MM.1S (cell line): ENCODE measurements at regions not wholly inside any gene's neighbourhood (a gene's known extent, or its start where the extent isn't known, plus 50 kb on each side); places are given as distances from the start of the nearest gene placed in this dataset.

Source experiments
- DNase-seq: peaks from one replicate; pipeline ENCODE4 v3.0.0-alpha.2; 2015
- H2AFZ ChIP-seq: fragments of 300-600 bp; sonication (generic); 2 replicates; pipeline ENCODE4 v1.6.0; 2016; ENCODE audit warnings: antibody characterized with exemption, low read length
- H3F3A ChIP-seq: fragments of 300-600 bp; sonication (generic); 2 replicates; pipeline ENCODE4 v1.6.1; 2016; ENCODE audit warnings: mild to moderate bottlenecking, antibody characterized with exemption, low read length, moderate library complexity, mixed read lengths; ENCODE audit not compliant: insufficient read depth
- H3K27ac ChIP-seq: fragments of 300-600 bp; sonication (generic); 2 replicates; pipeline ENCODE4 v1.5.1; 2016; ENCODE audit warnings: mild to moderate bottlenecking, low read length
- H3K27me3 ChIP-seq: fragments of 300-600 bp; sonication (generic); replicated peaks from 2 replicates; pipeline ENCODE4 v1.6.0; 2016; ENCODE audit warnings: low read length; ENCODE audit not compliant: insufficient read depth
- H3K36me3 ChIP-seq: fragments of 300-600 bp; sonication (generic); replicated peaks from 2 replicates; pipeline ENCODE4 v1.6.1; 2016; ENCODE audit warnings: mild to moderate bottlenecking, low read length, mixed read lengths; ENCODE audit not compliant: insufficient read depth
- H3K4me1 ChIP-seq: fragments of 300-600 bp; sonication (generic); 2 replicates; pipeline ENCODE4 v1.6.1; 2016; ENCODE audit warnings: low read length, mixed read lengths
- H3K4me2 ChIP-seq: fragments of 300-600 bp; sonication (generic); 2 replicates; pipeline ENCODE4 v1.6.0; 2016; ENCODE audit warnings: low read depth, low read length
- H3K4me3 ChIP-seq: fragments of 300-600 bp; sonication (generic); 2 replicates; pipeline ENCODE4 v1.5.1; 2016; ENCODE audit warnings: low read length, mixed read lengths
- H3K79me2 ChIP-seq: fragments of 300-600 bp; sonication (generic); 2 replicates; pipeline ENCODE4 v1.6.1; 2016; ENCODE audit warnings: mixed run types, low read length, mixed read lengths
- H3K9ac ChIP-seq: fragments of 300-600 bp; sonication (generic); 2 replicates; pipeline ENCODE4 v1.6.1; 2016; ENCODE audit warnings: low read length, mixed read lengths
- H3K9me2 ChIP-seq: fragments of 300-600 bp; sonication (generic); replicated peaks from 2 replicates; pipeline ENCODE4 v1.6.1; 2016; ENCODE audit warnings: mild to moderate bottlenecking, low read length, mixed read lengths; ENCODE audit not compliant: insufficient read depth
- H3K9me3 ChIP-seq: fragments of 300-600 bp; sonication (generic); replicated peaks from 2 replicates; pipeline ENCODE4 v1.6.1; 2016; ENCODE audit warnings: mild to moderate bottlenecking, low read length, mixed read lengths; ENCODE audit not compliant: insufficient read depth
- H4K20me1 ChIP-seq: fragments of 300-600 bp; sonication (generic); 2 replicates; pipeline ENCODE4 v1.6.1; 2016; ENCODE audit warnings: mild to moderate bottlenecking, low read length, moderate library complexity, mixed read lengths; ENCODE audit not compliant: insufficient read depth
- EZH2 ChIP-seq: fragments of 300-600 bp; sonication (generic); optimal IDR thresholded peaks from 2 replicates; pipeline ENCODE3; 2017; ENCODE audit warnings: low read depth, mild to moderate bottlenecking, antibody characterized with exemption, low read length, mixed read lengths
- EZH2phosphoT487 ChIP-seq: fragments of 300-600 bp; sonication (generic); IDR thresholded peaks from 2 replicates; pipeline ENCODE4 v1.6.1; 2018; ENCODE audit warnings: antibody characterized with exemption, low read length
- TF ChIP-seq, protein P1 (sequence below): fragments of 300-600 bp; sonication (generic); IDR thresholded peaks from 2 replicates; pipeline ENCODE4 v1.5.1; 2016; ENCODE audit warnings: antibody characterized with exemption, low read length, mixed read lengths

DNA sequence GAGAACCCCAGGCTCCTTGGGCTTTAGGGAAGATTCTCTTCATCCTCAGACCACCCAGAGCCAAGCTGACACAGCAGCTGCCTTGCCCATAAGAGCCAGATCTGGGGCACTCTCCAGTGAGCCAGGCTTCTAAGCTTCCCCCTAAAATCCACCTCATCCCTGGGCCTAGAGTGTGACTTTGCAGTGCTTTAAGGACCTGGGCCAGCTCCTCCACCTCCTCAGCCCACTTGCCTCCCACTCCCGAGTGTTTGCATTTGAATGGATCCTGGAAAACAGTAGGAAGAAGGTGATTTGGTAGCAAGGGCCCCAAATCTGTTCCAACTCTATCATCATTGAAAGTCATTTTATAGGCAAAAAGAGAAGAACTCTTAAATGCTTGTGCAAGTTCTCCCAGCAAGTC lies 108.7 kb upstream of the UBL3 start:
- Histone ChIP-seq H3K27me3 (no peaks in the 10 kb centered on the region), H3K4me2 (no peak overlapping the region), H3K36me3 (no peaks in the 10 kb centered on the region), H3K79me2 (no peaks in the 10 kb centered on the region), H3F3A (no peaks in the 10 kb centered on the region), H3K4me1 (no peaks in the 10 kb centered on the region), H3K9me3 (no peaks in the 10 kb centered on the region), H3K9ac (no peak overlapping the region), H3K27ac (no peak overlapping the region), H4K20me1 (no peaks in the 10 kb centered on the region), H3K4me3 (no peak overlapping the region), H2AFZ (no peak overlapping the region), H3K9me2 (no peaks in the 10 kb centered on the region)
- no peak for DNase-seq
- TF ChIP-seq EZH2, result no peak
- TF ChIP-seq, protein P1, sequence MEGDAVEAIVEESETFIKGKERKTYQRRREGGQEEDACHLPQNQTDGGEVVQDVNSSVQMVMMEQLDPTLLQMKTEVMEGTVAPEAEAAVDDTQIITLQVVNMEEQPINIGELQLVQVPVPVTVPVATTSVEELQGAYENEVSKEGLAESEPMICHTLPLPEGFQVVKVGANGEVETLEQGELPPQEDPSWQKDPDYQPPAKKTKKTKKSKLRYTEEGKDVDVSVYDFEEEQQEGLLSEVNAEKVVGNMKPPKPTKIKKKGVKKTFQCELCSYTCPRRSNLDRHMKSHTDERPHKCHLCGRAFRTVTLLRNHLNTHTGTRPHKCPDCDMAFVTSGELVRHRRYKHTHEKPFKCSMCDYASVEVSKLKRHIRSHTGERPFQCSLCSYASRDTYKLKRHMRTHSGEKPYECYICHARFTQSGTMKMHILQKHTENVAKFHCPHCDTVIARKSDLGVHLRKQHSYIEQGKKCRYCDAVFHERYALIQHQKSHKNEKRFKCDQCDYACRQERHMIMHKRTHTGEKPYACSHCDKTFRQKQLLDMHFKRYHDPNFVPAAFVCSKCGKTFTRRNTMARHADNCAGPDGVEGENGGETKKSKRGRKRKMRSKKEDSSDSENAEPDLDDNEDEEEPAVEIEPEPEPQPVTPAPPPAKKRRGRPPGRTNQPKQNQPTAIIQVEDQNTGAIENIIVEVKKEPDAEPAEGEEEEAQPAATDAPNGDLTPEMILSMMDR, result no peak
- no peak for TF ChIP-seq EZH2phosphoT487

DNA sequence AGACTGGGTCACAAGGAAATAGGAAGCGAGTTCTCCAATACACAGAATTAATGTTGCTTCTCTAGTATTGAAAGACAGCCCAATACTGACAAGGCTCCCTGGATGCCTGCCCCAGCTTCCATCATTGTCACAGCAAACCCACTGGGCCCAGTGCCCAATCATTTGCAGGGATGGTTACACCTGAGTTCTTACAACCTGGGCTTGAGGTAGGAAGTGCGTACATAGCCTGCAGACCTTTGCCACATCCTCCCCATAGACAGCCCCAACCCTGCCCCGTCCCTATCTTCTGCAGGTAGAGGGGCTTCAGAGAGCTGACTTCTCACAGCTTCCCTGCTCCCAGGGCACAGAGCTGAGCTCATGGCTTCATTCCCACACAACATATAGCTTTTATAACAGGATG lies 108.1 kb upstream of the UBL3 start:
- no peaks in the 10 kb centered on the region for H3K27me3 ChIP-seq
- no peak overlapping the region for H3K4me2 ChIP-seq
- no peak overlapping the region for H3K9ac ChIP-seq
- DNase-seq, result no peak
- no peaks in the 10 kb centered on the region for H3K9me3 ChIP-seq
- no peaks in the 10 kb centered on the region for H3K9me2 ChIP-seq
- H3K79me2 ChIP-seq, result no peaks in the 10 kb centered on the region
- no peak overlapping the region for H3K4me3 ChIP-seq
- H4K20me1 ChIP-seq, result no peaks in the 10 kb centered on the region
- no peak for TF ChIP-seq EZH2
- TF ChIP-seq, protein P1, result no peak
- TF ChIP-seq EZH2phosphoT487, result no peak
- no peak overlapping the region for H2AFZ ChIP-seq
- H3K27ac ChIP-seq, result no peak overlapping the region
- no peaks in the 10 kb centered on the region for H3K36me3 ChIP-seq
- no peaks in the 10 kb centered on the region for H3K4me1 ChIP-seq
- no peaks in the 10 kb centered on the region for H3F3A ChIP-seq

DNA sequence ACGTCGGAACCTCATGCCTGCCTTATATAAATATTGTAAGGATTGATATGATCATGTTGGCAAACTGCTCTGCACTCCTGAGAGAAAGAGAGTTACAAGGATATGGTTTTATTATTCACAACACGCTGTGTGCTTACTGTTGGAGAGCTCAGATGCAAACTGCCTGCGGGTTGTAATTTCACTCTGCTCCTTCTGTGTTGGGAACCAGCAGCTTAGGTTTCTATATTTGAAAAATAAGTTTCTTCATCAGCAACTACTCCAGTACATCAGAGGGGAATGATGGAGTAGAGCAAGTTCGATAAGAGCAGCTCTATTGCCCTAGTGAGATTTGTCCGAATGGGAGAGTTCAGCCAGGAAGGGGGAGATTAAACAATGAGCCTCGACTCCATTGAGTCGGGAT lies 106.9 kb upstream of the UBL3 start:
- Histone ChIP-seq H3K4me2 (no peak overlapping the region), H3K36me3 (no peaks in the 10 kb centered on the region), H3K9me2 (no peaks in the 10 kb centered on the region), H3K79me2 (no peaks in the 10 kb centered on the region), H3K9me3 (no peaks in the 10 kb centered on the region), H3F3A (no peaks in the 10 kb centered on the region), H4K20me1 (no peaks in the 10 kb centered on the region), H3K27ac (no peak overlapping the region), H3K27me3 (no peaks in the 10 kb centered on the region), H3K4me3 (no peak overlapping the region), H3K9ac (no peak overlapping the region), H2AFZ (no peak overlapping the region), H3K4me1 (no peaks in the 10 kb centered on the region)
- no peak for TF ChIP-seq EZH2
- TF ChIP-seq, protein P1, result no peak
- TF ChIP-seq EZH2phosphoT487, result no peak
- DNase-seq, result no peak
